ENCODE measurements at regions not wholly inside any gene's neighbourhood (a gene's known extent, or its start where the extent isn't known, plus 50 kb on each side); places are given as distances from the start of the nearest gene placed in this dataset.
A peak's percentile ranks its signal among the peaks of the same experiment; 100 is the strongest.

GRCh38 chr12:126061777-126062176, 996.5 kb downstream of the AACS start:
- Histone ChIP-seq H3K4me1 (no peaks in the 10 kb centered on the region), H3K9me3 (no peaks in the 10 kb centered on the region), H3K4me3 (no peak overlapping the region), H3K27me3 (no peaks in the 10 kb centered on the region), H3K27ac (no peak overlapping the region), H3K36me3 (no peaks in the 10 kb centered on the region)
- in situ Hi-C loops (cut with MboI; ENCODE audit: low sequenced_read_pairs in 4 of 4) (no loop called here), intact Hi-C loops (cut with DNase I; ENCODE audit: low total_unique reads) (no loop called here)
- DNase-seq (no peak), ATAC-seq (no peak)
- TF ChIP-seq POLR2A (IDR thresholded peaks at IDR 0.05): no peak
- no peak for TF ChIP-seq CTCF (IDR thresholded peaks at IDR 0.05 in 4 of 5, conservative IDR thresholded peaks at IDR 0.05 in 1 of 5)

- intact Hi-C loops (cut with DNase I; ENCODE audit: low total_unique reads): no loop called here
- Histone ChIP-seq H3K27me3 (no peaks in the 10 kb centered on the region), H3K9me3 (no peaks in the 10 kb centered on the region), H3K27ac (no peak overlapping the region), H3K4me3 (no peak overlapping the region), H3K4me1 (no peaks in the 10 kb centered on the region), H3K36me3 (no peaks in the 10 kb centered on the region)
- no peak for DNase-seq
- in situ Hi-C loops (cut with MboI; ENCODE audit: low sequenced_read_pairs in 4 of 4): no loop called here
- ATAC-seq: no peak
- TF ChIP-seq CTCF (IDR thresholded peaks at IDR 0.05 in 4 of 5, conservative IDR thresholded peaks at IDR 0.05 in 1 of 5): no peak
- TF ChIP-seq POLR2A (IDR thresholded peaks at IDR 0.05): no peak
These were observed 998.8 kb downstream of the AACS start for GRCh38 chr12:126064028-126064427.

- ATAC-seq: no peak
- no peak overlapping the region for H3K4me3 ChIP-seq
- no peaks in the 10 kb centered on the region for H3K4me1 ChIP-seq
- no peaks in the 10 kb centered on the region for H3K9me3 ChIP-seq
- no peaks in the 10 kb centered on the region for H3K36me3 ChIP-seq
- DNase-seq: no peak
- H3K27me3 ChIP-seq: no peaks in the 10 kb centered on the region
- in situ Hi-C loops (cut with MboI; ENCODE audit: low sequenced_read_pairs in 4 of 4) (no loop called here), intact Hi-C loops (cut with DNase I; ENCODE audit: low total_unique reads) (no loop called here)
- TF ChIP-seq POLR2A (IDR thresholded peaks at IDR 0.05) (no peak), CTCF (IDR thresholded peaks at IDR 0.05 in 4 of 5, conservative IDR thresholded peaks at IDR 0.05 in 1 of 5) (no peak)
- H3K27ac ChIP-seq: no peak overlapping the region
These were observed 1002.5 kb downstream of the AACS start for GRCh38 chr12:126067626-126068329.

GRCh38 chr12:126069549-126070165, 1004.4 kb downstream of the AACS start:
- in situ Hi-C loops (cut with MboI; ENCODE audit: low sequenced_read_pairs in 4 of 4): no loop called here
- ATAC-seq (no peak), DNase-seq (no peak)
- Histone ChIP-seq H3K36me3 (no peaks in the 10 kb centered on the region), H3K27me3 (no peaks in the 10 kb centered on the region), H3K9me3 (no peaks in the 10 kb centered on the region), H3K4me1 (no peaks in the 10 kb centered on the region), H3K27ac (no peak overlapping the region), H3K4me3 (no peak overlapping the region)
- intact Hi-C loops (cut with DNase I; ENCODE audit: low total_unique reads): no loop called here
- peak in 1 of 5 experiments; percentile 33 for TF ChIP-seq CTCF (IDR thresholded peaks at IDR 0.05 in 4 of 5, conservative IDR thresholded peaks at IDR 0.05 in 1 of 5)
- no peak for TF ChIP-seq POLR2A (IDR thresholded peaks at IDR 0.05)

Data from gastrocnemius medialis (tissue), 4 donors.